ENCODE measurements at regions not wholly inside any gene's neighbourhood (a gene's known extent, or its start where the extent isn't known, plus 50 kb on each side); places are given as distances from the start of the nearest gene placed in this dataset.

DNA sequence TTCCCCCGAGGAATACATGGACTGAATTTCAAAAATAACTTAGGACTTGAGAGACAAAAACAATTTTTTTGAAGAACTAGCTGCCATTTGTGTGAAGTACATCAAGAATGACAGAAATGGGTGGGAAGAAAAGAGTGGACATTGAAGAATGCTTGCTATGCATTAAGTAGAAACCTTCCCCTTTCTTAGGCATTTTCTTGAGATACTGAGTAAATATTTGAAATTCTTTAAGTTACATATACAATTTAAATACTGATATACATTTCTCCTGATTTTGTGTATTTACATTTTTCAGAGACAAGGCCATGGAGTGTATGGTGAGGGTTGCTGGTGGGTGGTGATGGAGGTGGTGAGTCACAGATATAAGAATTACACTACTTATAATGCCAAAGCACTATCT is 319.3 kb upstream of the ADAMTSL1 start:
- H2AK9ac ChIP-seq (replicated peaks; ENCODE audit: low read depth, low read length, poor library complexity) = no peak overlapping the region
- WGBS, 2 experiments (ENCODE audit: extremely low coverage in 2 of 2, insufficient read length in 1 of 2) = no CpG with 5 or more reads among the region's 1 CpG
- no peak overlapping the region for H3K4me2 ChIP-seq (ENCODE audit: low read depth, low read length)
- no peaks in the 10 kb centered on the region for H3K9me1 ChIP-seq (ENCODE audit: insufficient read depth, low read length)
- no peak overlapping the region for H4K91ac ChIP-seq (ENCODE audit: insufficient read depth, low read depth, low read length)
- TF ChIP-seq CEBPB (IDR thresholded peaks at IDR 0.05; ENCODE audit: low read depth, low read length) (no peak), CHD1 (IDR thresholded peaks at IDR 0.05; ENCODE audit: low read depth, low read length) (no peak)
- TF ChIP-seq, protein P1, sequence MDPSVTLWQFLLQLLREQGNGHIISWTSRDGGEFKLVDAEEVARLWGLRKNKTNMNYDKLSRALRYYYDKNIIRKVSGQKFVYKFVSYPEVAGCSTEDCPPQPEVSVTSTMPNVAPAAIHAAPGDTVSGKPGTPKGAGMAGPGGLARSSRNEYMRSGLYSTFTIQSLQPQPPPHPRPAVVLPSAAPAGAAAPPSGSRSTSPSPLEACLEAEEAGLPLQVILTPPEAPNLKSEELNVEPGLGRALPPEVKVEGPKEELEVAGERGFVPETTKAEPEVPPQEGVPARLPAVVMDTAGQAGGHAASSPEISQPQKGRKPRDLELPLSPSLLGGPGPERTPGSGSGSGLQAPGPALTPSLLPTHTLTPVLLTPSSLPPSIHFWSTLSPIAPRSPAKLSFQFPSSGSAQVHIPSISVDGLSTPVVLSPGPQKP (IDR thresholded peaks at IDR 0.05; ENCODE audit: borderline replicate concordance, low read depth, low read length) = no peak
- H3K79me1 ChIP-seq (ENCODE audit: low read depth in 1 of 2, low read length in 2 of 2) = no peaks in the 10 kb centered on the region
- BruUV-seq (replicated peaks) = no TSS peak
- ATAC-seq (ENCODE audit: low read depth) = peak; percentile 49
- no peak overlapping the region for H2BK5ac ChIP-seq (ENCODE audit: low read depth, low read length, poor library complexity, severe bottlenecking)
- H4K20me1 ChIP-seq (ENCODE audit: insufficient read depth, low read length) = no peaks in the 10 kb centered on the region
- no peak for DNase-seq
- H3K4me3 ChIP-seq (ENCODE audit: insufficient read depth, low read depth, low read length) = no peak overlapping the region
- H2BK20ac ChIP-seq (ENCODE audit: low read depth, low read length) = no peak overlapping the region
- dilution Hi-C loops (cut with HindIII; ENCODE audit: low sequenced_read_pairs, unreplicated experiment) (no loop called here), intact Hi-C loops (cut with micrococcal nuclease) (no loop called here), in situ Hi-C loops (cut with MboI; ENCODE audit: low sequenced_read_pairs) (no loop called here)
- H3K9me3 ChIP-seq (ENCODE audit: control insufficient read depth, insufficient read depth, low read length) = no peaks in the 10 kb centered on the region
- no peak overlapping the region for H2AK5ac ChIP-seq (ENCODE audit: low read depth, low read length)
- no peak overlapping the region for H3K23ac ChIP-seq (ENCODE audit: low read depth, low read length)
- POLR2A ChIA-PET (ENCODE audit: unreplicated experiment) = no interaction called here
- H4K5ac ChIP-seq (ENCODE audit: low read depth, low read length) = no peak overlapping the region
- no peaks in the 10 kb centered on the region for H3K36me3 ChIP-seq (ENCODE audit: control insufficient read depth, insufficient read depth, low read length)
- no peaks in the 10 kb centered on the region for H3K4me1 ChIP-seq (ENCODE audit: control insufficient read depth, insufficient read depth, low read length)
- H3K14ac ChIP-seq (replicated peaks; ENCODE audit: low read depth, low read length) = no peak overlapping the region
- no peak overlapping the region for H3K56ac ChIP-seq (ENCODE audit: extremely low read depth, insufficient read depth, low read length)
- H2BK120ac ChIP-seq (ENCODE audit: low read depth, low read length) = no peak overlapping the region
- H2BK15ac ChIP-seq (ENCODE audit: low read depth, low read length) = no peak overlapping the region
- CTCF ChIA-PET = no interaction called here
- no peak overlapping the region for H4K8ac ChIP-seq (ENCODE audit: low read depth in 2 of 2, low read length in 2 of 2)
- no peak overlapping the region for H3K4ac ChIP-seq (ENCODE audit: low read depth, low read length)
- no peaks in the 10 kb centered on the region; the same call in 1 of the 2 replicates for H3K27me3 ChIP-seq (ENCODE audit: control insufficient read depth, insufficient read depth, low read length)
- no peak overlapping the region for H2AFZ ChIP-seq (replicated peaks; ENCODE audit: low read length, poor library complexity)
- H3K27ac ChIP-seq (ENCODE audit: insufficient read depth, low read length) = no peak overlapping the region
- H3K9ac ChIP-seq (ENCODE audit: low read depth, low read length) = no peak overlapping the region
- H3K18ac ChIP-seq (ENCODE audit: low read depth, low read length) = no peak overlapping the region
